Lower leg skin (tissue), 4 donors: ENCODE measurements at regions not wholly inside any gene's neighbourhood (a gene's known extent, or its start where the extent isn't known, plus 50 kb on each side); places are given as distances from the start of the nearest gene placed in this dataset.

Source experiments
- DNase-seq, 2 donors: peaks; one replicate each; pipeline ENCODE4 v3.0.0-alpha.2; 2019; ENCODE audit warnings: low spot score in 2 of 2
- H3K4me3 ChIP-seq: fragments of 200-600 bp; sonication (generic); 2 replicates; pipeline ENCODE4 v1.5.1; 2017; ENCODE audit warnings: mild to moderate bottlenecking, low read depth; ENCODE audit not compliant: poor library complexity, severe bottlenecking
- CTCF ChIP-seq, 3 donors: fragments of 450-650 bp; IDR thresholded peaks; one replicate each; pipeline ENCODE4 v1.5.1; 2016; ENCODE audit warnings: antibody characterized with exemption in 3 of 3, mild to moderate bottlenecking in 3 of 3, moderate library complexity in 2 of 3
- POLR2A ChIP-seq, 2 donors: fragments of 450-650 bp; IDR thresholded peaks; one replicate each; pipeline ENCODE4 v1.6.1; 2016 to 2017; ENCODE audit warnings: antibody characterized with exemption in 2 of 2, mild to moderate bottlenecking in 1 of 2, moderate library complexity in 1 of 2
- WGBS, 2 donors: methylation state at CpG; one replicate each; pipeline ENCODE4 v1.1.5; 2018; 5-methylcytosine and 5-hydroxymethylcytosine counted together
- intact Hi-C: fragments of 100-400 bp; cut with DNase I; formaldehyde crosslinking; loops from one replicate; pipeline ENCODE4 v1.15.0; 2023; ENCODE audit warnings: low total_unique reads

GRCh38 chr13:97892717-97893116 is 60.8 kb upstream of the IPO5 start:
- DNase-seq: no peak
- H3K4me3 ChIP-seq: no peak overlapping the region
- intact Hi-C loops: no loop called here
- no peak for TF ChIP-seq CTCF (IDR thresholded peaks at IDR 0.05)
- no peak for TF ChIP-seq POLR2A (IDR thresholded peaks at IDR 0.05)
- 82 to 87% methylated on average over 3 of the region's 3 CpGs for WGBS, 2 donors

- intact Hi-C loops: no loop called here
- H3K4me3 ChIP-seq: no peak overlapping the region
- TF ChIP-seq CTCF (IDR thresholded peaks at IDR 0.05): no peak
- no peak for TF ChIP-seq POLR2A (IDR thresholded peaks at IDR 0.05)
- DNase-seq: no peak
- WGBS, 2 donors: 85 to 90% methylated on average over 1 of the region's 1 CpG
Measured at GRCh38 chr13:97895383-97895782, 58.1 kb upstream of the IPO5 start.

GRCh38 chr13:97896446-97896845 is 57.0 kb upstream of the IPO5 start:
- intact Hi-C loops: no loop called here
- no peak for DNase-seq
- H3K4me3 ChIP-seq: no peak overlapping the region
- no peak for TF ChIP-seq CTCF (IDR thresholded peaks at IDR 0.05)
- WGBS, 2 donors: 74 to 77% methylated on average over 2 of the region's 2 CpGs

GRCh38 chr13:97901716-97902115 is 51.8 kb upstream of the IPO5 start:
- WGBS, 2 donors: 72 to 82% methylated on average over 1 of the region's 1 CpG
- TF ChIP-seq CTCF (IDR thresholded peaks at IDR 0.05) (no peak), POLR2A (IDR thresholded peaks at IDR 0.05) (no peak)
- DNase-seq: no peak
- H3K4me3 ChIP-seq: no peak overlapping the region
- intact Hi-C loops: no loop called here
